H1 (cell line): ENCODE measurements at regions not wholly inside any gene's neighbourhood (a gene's known extent, or its start where the extent isn't known, plus 50 kb on each side); places are given as distances from the start of the nearest gene placed in this dataset.

ENCODE experiments used
- CTCF ChIA-PET: fragments of 300-600 bp; sonication (Branson Sonifier 250); formaldehyde crosslinking; loops from one replicate; lab custom pipeline; 2021; ENCODE audit not compliant: partially characterized antibody; lab: Charles Lee
- POLR2A ChIA-PET: fragments of 300-600 bp; sonication (Branson Sonifier 250); formaldehyde crosslinking; loops from one replicate; lab custom pipeline; 2021; ENCODE audit warnings: inconsistent platforms; ENCODE audit not compliant: partially characterized antibody; lab: Charles Lee
- DNase-seq, 2 experiments: peaks; one replicate each; pipeline versions ENCODE4 v3.0.0 to v3.0.0-alpha.2; 2010 to 2022; ENCODE audit warnings: low spot score in 2 of 2, low read depth in 1 of 2, mixed read lengths in 1 of 2
- FAIRE-seq: peaks from 2 replicates; lab custom pipeline; 2011; peaks lifted over from hg19 to GRCh38; lab: Jason Lieb, UNC
- H2AFZ ChIP-seq: 2 replicates; pipeline ENCODE4 v1.8.1; 2012; ENCODE audit warnings: low read length, inconsistent platforms
- H2AK5ac ChIP-seq: 2 replicates; pipeline ENCODE4 v1.6.1; 2013; ENCODE audit warnings: low read depth, low read length
- H2BK120ac ChIP-seq: replicated peaks from 2 replicates; pipeline ENCODE3; 2013; ENCODE audit warnings: low read depth, low read length, inconsistent platforms
- H2BK12ac ChIP-seq: 2 replicates; pipeline ENCODE4 v1.6.1; 2013; ENCODE audit warnings: low read depth, low read length
- H2BK15ac ChIP-seq: 2 replicates; pipeline ENCODE4 v1.6.1; 2013; ENCODE audit warnings: low read length
- H2BK20ac ChIP-seq: 2 replicates; pipeline ENCODE4 v1.6.1; 2013; ENCODE audit warnings: low read length
- H2BK5ac ChIP-seq: 2 replicates; pipeline ENCODE4 v1.6.1; 2013; ENCODE audit warnings: low read depth, low read length
- H3K14ac ChIP-seq: 2 replicates; pipeline ENCODE4 v1.6.1; 2013; ENCODE audit warnings: inconsistent platforms; ENCODE audit not compliant: insufficient read length
- H3K18ac ChIP-seq: 2 replicates; pipeline ENCODE4 v1.6.1; 2013; ENCODE audit warnings: low read length; ENCODE audit errors: extremely low read depth
- H3K23ac ChIP-seq: 2 replicates; pipeline ENCODE4 v1.6.1; 2013; ENCODE audit warnings: inconsistent platforms; ENCODE audit not compliant: insufficient read length
- H3K23me2 ChIP-seq: 2 replicates; pipeline ENCODE4 v1.6.1; 2013; ENCODE audit warnings: low read depth, low read length
- H3K27ac ChIP-seq: 2 replicates; pipeline ENCODE4 v1.6.1; 2011; ENCODE audit warnings: low read depth, low read length, inconsistent platforms
- H3K27me3 ChIP-seq, 4 experiments: replicated peaks in 1 of 4; 1 replicate in 1 of 4; 2 replicates in 3 of 4; pipeline versions ENCODE4 v1.6.1 to v1.8.1; 2011 to 2013; ENCODE audit warnings: low read length in 3 of 4, mild to moderate bottlenecking in 3 of 4, inconsistent platforms in 2 of 4, mixed read lengths in 2 of 4, moderate library complexity in 1 of 4; ENCODE audit not compliant: control insufficient read depth in 3 of 4, insufficient read depth in 3 of 4; ENCODE audit errors: extremely low read depth in 1 of 4
- H3K36me3 ChIP-seq, 4 experiments: 2 replicates each; pipeline versions ENCODE4 v1.6.1 to v1.8.1; 2011 to 2013; ENCODE audit warnings: mild to moderate bottlenecking in 4 of 4, low read length in 3 of 4, moderate library complexity in 2 of 4, control low read depth in 1 of 4, inconsistent platforms in 1 of 4; ENCODE audit not compliant: insufficient read depth in 4 of 4, control insufficient read depth in 2 of 4
- H3K4ac ChIP-seq: replicated peaks from 2 replicates; pipeline ENCODE3; 2013; ENCODE audit warnings: low read length, low read depth, mixed read lengths, inconsistent platforms; ENCODE audit not compliant: insufficient read length
- H3K4me1 ChIP-seq, 4 experiments: replicated peaks in 1 of 4; 1 replicate in 1 of 4; 2 replicates in 3 of 4; pipeline versions ENCODE4 v1.6.1 to v1.8.1; 2011 to 2013; ENCODE audit warnings: low read length in 3 of 4, inconsistent platforms in 2 of 4, mixed read lengths in 1 of 4; ENCODE audit not compliant: insufficient read depth in 4 of 4, control insufficient read depth in 3 of 4
- H3K4me2 ChIP-seq, 2 experiments: 2 replicates each; pipeline versions ENCODE4 v1.6.1 to v1.8.1; 2011 to 2013; ENCODE audit warnings: low read depth in 2 of 2, low read length in 2 of 2, control low read depth in 1 of 2, inconsistent platforms in 1 of 2, mild to moderate bottlenecking in 1 of 2; ENCODE audit not compliant: insufficient read depth in 1 of 2
- H3K4me3 ChIP-seq, 4 experiments: fragments of 200-600, 300-600 bp in 1 of 4; sonication (generic), shearing (Covaris generic), sonication (Bioruptor Twin) in 1 of 4; 2 replicates each; pipeline versions ENCODE4 v1.5.1 to v1.8.1; 2011 to 2016; ENCODE audit warnings: low read length in 4 of 4, low read depth in 3 of 4, control low read depth in 2 of 4, inconsistent platforms in 2 of 4, mild to moderate bottlenecking in 2 of 4, mixed read lengths in 1 of 4, moderate library complexity in 1 of 4; ENCODE audit not compliant: insufficient read depth in 2 of 4; ENCODE audit errors: extremely low read depth in 1 of 4
- H3K56ac ChIP-seq: replicated peaks from 2 replicates; pipeline ENCODE3; 2013; ENCODE audit warnings: low read depth, mild to moderate bottlenecking, mixed read lengths, low read length, inconsistent platforms; ENCODE audit not compliant: insufficient read length
- H3K79me1 ChIP-seq: 2 replicates; pipeline ENCODE4 v1.6.1; 2013; ENCODE audit warnings: low read depth, low read length, control low read depth
- H3K79me2 ChIP-seq, 2 experiments: 2 replicates each; pipeline versions ENCODE4 v1.6.1 to v1.8.1; 2012 to 2013; ENCODE audit warnings: low read length in 2 of 2, mild to moderate bottlenecking in 2 of 2, inconsistent platforms in 1 of 2; ENCODE audit not compliant: insufficient read depth in 2 of 2, control insufficient read depth in 1 of 2
- H3K9ac ChIP-seq, 4 experiments: replicated peaks in 1 of 4; 1 replicate in 1 of 4; 2 replicates in 3 of 4; pipeline versions ENCODE4 v1.6.1 to v1.8.1; 2011 to 2013; ENCODE audit warnings: low read depth in 3 of 4, low read length in 3 of 4, control low read depth in 2 of 4, mild to moderate bottlenecking in 2 of 4, moderate library complexity in 2 of 4, inconsistent platforms in 1 of 4; ENCODE audit errors: extremely low read depth in 1 of 4
- H3K9me3 ChIP-seq, 2 experiments: 2 replicates each; pipeline versions ENCODE4 v1.6.1 to v1.8.1; 2012 to 2013; ENCODE audit warnings: mild to moderate bottlenecking in 2 of 2, moderate library complexity in 2 of 2, control low read depth in 1 of 2, inconsistent platforms in 1 of 2, low read depth in 1 of 2, low read length in 1 of 2, mixed read lengths in 1 of 2; ENCODE audit not compliant: insufficient read depth in 2 of 2
- H4K20me1 ChIP-seq, 2 experiments: replicated peaks in 1 of 2; 2 replicates each; pipeline versions ENCODE3 to v1.8.1; 2011 to 2013; ENCODE audit warnings: inconsistent platforms in 2 of 2, low read length in 2 of 2, mild to moderate bottlenecking in 1 of 2; ENCODE audit not compliant: insufficient read depth in 2 of 2, control insufficient read depth in 1 of 2
- H4K5ac ChIP-seq: 2 replicates; pipeline ENCODE4 v1.6.1; 2013; ENCODE audit warnings: low read length, low read depth, mixed read lengths, inconsistent platforms; ENCODE audit not compliant: insufficient read length
- H4K8ac ChIP-seq: 2 replicates; pipeline ENCODE4 v1.8.0; 2013; ENCODE audit warnings: mild to moderate bottlenecking, moderate library complexity, low read length, inconsistent platforms; ENCODE audit not compliant: insufficient read depth; ENCODE audit errors: extremely low read depth
- H4K91ac ChIP-seq: replicated peaks from 2 replicates; pipeline ENCODE3; 2013; ENCODE audit warnings: low read length, mixed read lengths, inconsistent platforms; ENCODE audit not compliant: insufficient read length
- BRCA1 ChIP-seq: IDR thresholded peaks from 2 replicates; pipeline ENCODE4 v1.6.1; 2012; ENCODE audit warnings: low read depth, low read length, improper control_type of control experiment
- EZH2 ChIP-seq: fragments of 200-600 bp; sonication (generic); IDR thresholded peaks from 2 replicates; pipeline ENCODE4 v1.7.1; 2012; ENCODE audit warnings: low read depth, mild to moderate bottlenecking, moderate library complexity, low read length, inconsistent platforms; ENCODE audit not compliant: severe bottlenecking
- GTF2F1 ChIP-seq: IDR thresholded peaks from 2 replicates; pipeline ENCODE4 v1.6.1; 2012; ENCODE audit warnings: low read depth, low read length, improper control_type of control experiment, borderline replicate concordance
- HDAC6 ChIP-seq: IDR thresholded peaks from one replicate; pipeline ENCODE4 v1.7.1; 2012; ENCODE audit warnings: low read depth, mild to moderate bottlenecking, inconsistent platforms, low read length, moderate library complexity
- KDM5A ChIP-seq: fragments of 200-600 bp; IDR thresholded peaks from 2 replicates; pipeline ENCODE4 v1.7.1; 2012; ENCODE audit warnings: mild to moderate bottlenecking, low read length, inconsistent platforms, mixed read lengths
- POU5F1 ChIP-seq: IDR thresholded peaks from 2 replicates; pipeline ENCODE4 v1.6.1; 2011; ENCODE audit warnings: low read depth, mild to moderate bottlenecking, low read length, moderate library complexity
- RAD21 ChIP-seq, 2 experiments: IDR thresholded peaks in 1 of 2; conservative IDR thresholded peaks in 1 of 2; 2 replicates each; pipeline ENCODE4 v1.6.1; 2011; ENCODE audit warnings: low read depth in 2 of 2, low read length in 2 of 2, improper control_type of control experiment in 1 of 2, inconsistent platforms in 1 of 2, mild to moderate bottlenecking in 1 of 2, moderate library complexity in 1 of 2
- SAP30 ChIP-seq: fragments of 300-600 bp; sonication (generic); IDR thresholded peaks from 2 replicates; pipeline ENCODE4 v1.7.1; 2012; ENCODE audit warnings: low read length, moderate library complexity, mild to moderate bottlenecking, inconsistent platforms; ENCODE audit not compliant: insufficient read depth, insufficient replicate concordance
- SP2 ChIP-seq: IDR thresholded peaks from 2 replicates; pipeline ENCODE4 v1.6.1; 2012; ENCODE audit warnings: mild to moderate bottlenecking, low read length, inconsistent platforms
- SRF ChIP-seq: IDR thresholded peaks from 2 replicates; pipeline ENCODE4 v1.6.1; 2011; ENCODE audit warnings: mild to moderate bottlenecking, low read depth, low read length, moderate library complexity
- TBP ChIP-seq: IDR thresholded peaks from 2 replicates; pipeline ENCODE4 v1.6.1; 2011; ENCODE audit warnings: low read depth, low read length, improper control_type of control experiment
- YY1 ChIP-seq: IDR thresholded peaks from 2 replicates; pipeline ENCODE4 v1.6.1; 2011; ENCODE audit warnings: low read depth, mild to moderate bottlenecking, low read length
- WGBS, 2 experiments: shearing (Covaris generic) in 1 of 2; methylation state at CpG; one replicate each; pipeline versions ENCODE4 v1.1.6 to v1.1.7; 2013 to 2015; ENCODE audit warnings: low lambda C conversion rate in 2 of 2, mixed read lengths in 2 of 2, inconsistent platforms in 1 of 2, low coverage in 1 of 2, missing lambda C conversion rate in 1 of 2; ENCODE audit not compliant: insufficient replicate concordance in 2 of 2, insufficient coverage in 1 of 2, insufficient read length in 1 of 2; ENCODE audit errors: extremely low coverage in 1 of 2, missing lambda C conversion rate in 1 of 2; 5-methylcytosine and 5-hydroxymethylcytosine counted together

DNA sequence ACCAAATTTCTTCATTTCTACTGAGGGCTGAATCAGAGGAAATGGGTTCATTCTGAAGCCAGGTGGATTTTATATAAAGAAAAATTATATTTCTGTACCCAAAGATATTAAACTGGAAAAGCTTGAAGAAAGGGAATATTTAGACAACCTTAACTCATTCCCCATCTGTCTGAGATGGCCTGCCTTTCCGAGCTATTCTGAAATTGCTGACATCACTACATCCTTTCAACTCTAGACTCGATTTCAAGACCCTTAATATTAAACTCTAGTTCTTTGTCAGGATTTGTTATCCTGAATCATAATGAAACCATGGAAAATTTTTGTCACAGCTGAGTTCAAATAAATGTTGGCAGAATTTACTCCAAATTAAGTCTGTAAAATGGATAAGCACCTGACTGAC, 818.5 kb upstream of the SEMA6A start:
- no peak overlapping the region for H3K27ac ChIP-seq
- H3K18ac ChIP-seq: no peak overlapping the region
- H4K5ac ChIP-seq: no peak overlapping the region
- no peak overlapping the region for H2BK20ac ChIP-seq
- H3K79me1 ChIP-seq: no peaks in the 10 kb centered on the region
- H3K4ac ChIP-seq: no peak overlapping the region
- H4K8ac ChIP-seq: no peak overlapping the region
- no peak overlapping the region for H3K4me2 ChIP-seq
- CTCF ChIA-PET: no interaction called here
- no peak overlapping the region for H2BK5ac ChIP-seq
- H3K4me3 ChIP-seq: no peak overlapping the region
- H2BK120ac ChIP-seq: no peak overlapping the region
- no peak overlapping the region for H3K23ac ChIP-seq
- no peak overlapping the region for H2AFZ ChIP-seq
- WGBS, 2 experiments: 80% methylated on average over 2 of the region's 2 CpGs; no CpG with 5 or more reads in 1 of the 2 experiments
- POLR2A ChIA-PET: no interaction called here
- no peaks in the 10 kb centered on the region; a peak in 1 of 7 replicates for H3K4me1 ChIP-seq
- H2BK15ac ChIP-seq: no peak overlapping the region
- no peaks in the 10 kb centered on the region for H3K23me2 ChIP-seq
- H3K9ac ChIP-seq: no peak overlapping the region
- H3K36me3 ChIP-seq: no peaks in the 10 kb centered on the region
- no peak overlapping the region for H2AK5ac ChIP-seq
- no peak overlapping the region for H2BK12ac ChIP-seq
- no peak overlapping the region for H4K91ac ChIP-seq
- H3K56ac ChIP-seq: no peak overlapping the region
- no peaks in the 10 kb centered on the region for H3K79me2 ChIP-seq
- no peak for DNase-seq
- no peaks in the 10 kb centered on the region for H3K27me3 ChIP-seq
- 0 out of 4 replicates have a peak, but pooled peaks cover 0 to 2% of the 10 kb centered on the region in 2 experiments for H3K9me3 ChIP-seq
- H3K14ac ChIP-seq: no peak overlapping the region
- no peak for FAIRE-seq
- H4K20me1 ChIP-seq: no peaks in the 10 kb centered on the region
- TF ChIP-seq TBP (no peak), YY1 (no peak), SRF (no peak), POU5F1 (no peak), KDM5A (no peak), SAP30 (no peak), EZH2 (no peak), GTF2F1 (no peak), HDAC6 (no peak), RAD21 (IDR thresholded peaks at IDR 0.05 in 1 of 2, conservative IDR thresholded peaks at IDR 0.05 in 1 of 2; ENCODE audit: low read depth in 2 of 2, low read length in 2 of 2) (no peak), BRCA1 (no peak), SP2 (no peak)
